NCI-H2196 treated with DMSO at 0.1 percent for 48 hours (cell line): ENCODE measurements at regions not wholly inside any gene's neighbourhood (a gene's known extent, or its start where the extent isn't known, plus 50 kb on each side); places are given as distances from the start of the nearest gene placed in this dataset.
"Not testable (repeated sequence)": the region's sequence is repeated elsewhere in the genome, so short reads cannot be mapped to it uniquely, and the experiment has no call there.

Source experiments
- DNase-seq: peaks from one replicate; lab custom pipeline; 2025; ENCODE audit not compliant: unreplicated experiment; lab: John Stamatoyannopoulos, UW

DNA sequence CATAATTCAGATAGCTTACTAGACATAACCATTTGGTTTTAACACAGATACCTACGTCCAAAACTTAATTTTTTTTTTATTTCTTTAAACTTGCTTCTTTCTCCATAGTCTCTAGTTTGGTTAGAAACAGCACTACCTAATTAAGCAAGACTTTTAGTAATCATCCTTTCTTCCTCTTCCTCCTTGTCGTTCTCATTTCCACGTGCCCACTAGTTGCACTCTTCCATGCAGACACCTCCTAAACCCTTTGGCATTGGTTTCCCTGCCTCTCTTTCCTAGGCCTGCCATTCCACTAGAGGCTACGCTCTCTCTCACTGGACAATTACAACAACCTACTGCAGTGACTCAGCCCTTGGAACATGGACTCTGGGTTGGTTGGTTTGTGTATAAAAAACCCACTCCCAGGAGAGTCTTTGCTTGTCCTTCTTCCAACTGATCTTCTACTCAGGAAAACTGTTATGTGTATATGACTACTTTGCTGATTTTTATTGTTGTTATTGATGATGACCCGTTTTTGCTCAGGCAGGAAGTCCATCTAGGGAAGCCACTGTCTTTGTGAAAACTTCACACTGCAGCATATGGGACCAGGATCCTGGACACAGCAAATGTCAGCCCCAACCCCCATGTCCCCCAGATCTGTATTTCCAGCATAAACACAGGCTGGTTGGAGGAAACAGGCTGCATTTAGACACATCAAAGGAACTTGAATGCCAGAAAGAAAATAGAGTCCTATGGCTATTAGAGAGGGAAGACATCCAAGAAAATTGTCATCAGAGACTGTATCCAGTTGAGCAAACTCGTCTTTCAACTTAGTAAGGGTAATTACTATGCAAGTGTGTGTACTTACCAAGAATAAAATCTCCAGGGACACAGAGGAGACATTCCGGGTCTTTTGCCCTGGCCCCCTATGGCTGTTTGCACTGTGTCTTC, 503.2 kb downstream of the GADD45G start:
- DNase-seq: no peak

GRCh38 chr9:90112788-90113187, 508.0 kb downstream of the GADD45G start:
- no peak for DNase-seq

DNA sequence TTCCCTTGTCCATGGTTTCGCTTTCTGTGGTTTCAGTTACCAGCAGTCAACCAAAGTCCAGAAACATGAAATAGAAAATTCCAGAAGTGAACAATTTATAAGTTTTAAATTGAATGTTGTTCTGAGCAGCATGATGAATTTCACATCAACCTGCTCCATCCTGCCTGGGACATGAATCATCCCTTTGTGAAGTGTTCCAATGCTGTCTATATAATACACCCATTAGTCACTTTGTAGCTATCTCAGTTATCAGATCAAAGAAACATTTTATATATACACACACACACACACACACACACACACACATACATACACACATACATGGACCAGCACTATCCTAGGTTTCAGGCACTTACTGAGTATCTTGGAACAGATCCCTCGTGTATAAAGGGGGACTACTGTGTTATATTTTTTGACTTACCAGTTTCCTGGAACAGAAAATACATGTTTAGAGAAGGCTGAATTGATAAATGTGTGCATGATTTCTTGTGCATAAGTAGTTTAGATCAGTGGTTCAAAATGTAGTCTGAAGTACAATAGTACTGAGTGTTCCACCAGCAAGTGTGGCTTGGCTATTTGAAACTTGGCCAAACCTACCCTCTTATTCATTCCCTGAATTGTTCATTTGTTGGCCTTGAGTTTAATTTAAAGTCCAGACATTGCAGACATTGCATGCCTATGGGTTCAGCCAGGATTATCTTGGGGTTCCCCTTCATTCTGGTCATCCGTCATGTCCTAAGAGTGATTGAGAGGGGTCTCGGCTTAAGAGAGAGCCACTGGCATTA, 510.0 kb downstream of the GADD45G start:
- no peak for DNase-seq

GRCh38 chr9:90121762-90122161, 517.0 kb downstream of the GADD45G start:
- no peak for DNase-seq

GRCh38 chr9:90124961-90125360, 517.7 kb downstream of the DIRAS2 start:
- DNase-seq: no peak

DNA sequence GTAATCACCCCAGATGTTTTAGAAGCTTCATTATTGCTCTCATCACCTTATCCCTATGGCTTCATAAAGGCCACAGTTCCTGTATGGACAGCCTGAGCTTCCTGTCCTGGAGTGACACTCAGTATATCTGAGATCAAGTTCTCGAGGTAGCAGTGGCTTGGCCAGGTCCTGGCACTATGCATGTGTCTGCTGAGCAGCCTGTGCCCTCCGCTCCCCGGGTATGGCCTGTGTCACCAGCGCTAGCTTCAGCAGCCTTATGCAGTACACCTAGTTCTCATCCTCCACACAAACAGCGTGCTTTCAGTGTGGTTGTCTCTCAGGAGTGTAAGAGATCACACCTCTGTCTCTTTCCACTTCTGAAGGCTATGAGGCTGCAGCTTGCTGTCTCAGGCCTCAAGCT, 514.7 kb downstream of the DIRAS2 start:
- DNase-seq: no peak

- no peak for DNase-seq
Measured at GRCh38 chr9:90128587-90129190, 513.9 kb downstream of the DIRAS2 start.

GRCh38 chr9:90129446-90129845, 513.2 kb downstream of the DIRAS2 start:
- no peak for DNase-seq

GRCh38 chr9:90131568-90131967, 511.1 kb downstream of the DIRAS2 start:
- no peak for DNase-seq

DNA sequence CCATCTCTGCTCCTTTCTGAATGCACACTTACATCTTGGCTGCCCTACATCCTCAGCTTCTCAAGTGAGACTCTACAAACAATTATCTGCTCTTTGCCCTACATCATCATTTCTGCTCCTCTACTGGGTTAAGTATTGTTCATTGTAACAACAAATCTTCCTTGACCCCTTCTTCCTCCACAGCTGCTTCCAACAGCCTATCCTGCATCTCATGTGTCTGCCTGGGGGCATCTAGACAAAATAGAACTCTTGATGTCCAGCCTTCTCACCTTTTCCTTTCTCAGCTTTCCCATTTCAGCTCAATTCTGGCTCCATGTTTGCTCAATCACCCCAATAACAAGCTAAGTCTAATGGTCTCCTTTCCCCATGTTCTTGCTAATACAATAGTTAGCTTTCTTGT, 509.8 kb downstream of the DIRAS2 start:
- DNase-seq: no peak

GRCh38 chr9:90137801-90138200, 504.8 kb downstream of the DIRAS2 start:
- DNase-seq: no peak

- no peak for DNase-seq
Measured at GRCh38 chr9:90140131-90140818, 502.3 kb downstream of the DIRAS2 start.

GRCh38 chr9:90141723-90142122, 500.9 kb downstream of the DIRAS2 start:
- DNase-seq: peak; percentile 44

GRCh38 chr9:90142580-90142979, 500.0 kb downstream of the DIRAS2 start:
- DNase-seq: peak; percentile 16

GRCh38 chr9:90147426-90147825, 495.2 kb downstream of the DIRAS2 start:
- DNase-seq: no peak

DNA sequence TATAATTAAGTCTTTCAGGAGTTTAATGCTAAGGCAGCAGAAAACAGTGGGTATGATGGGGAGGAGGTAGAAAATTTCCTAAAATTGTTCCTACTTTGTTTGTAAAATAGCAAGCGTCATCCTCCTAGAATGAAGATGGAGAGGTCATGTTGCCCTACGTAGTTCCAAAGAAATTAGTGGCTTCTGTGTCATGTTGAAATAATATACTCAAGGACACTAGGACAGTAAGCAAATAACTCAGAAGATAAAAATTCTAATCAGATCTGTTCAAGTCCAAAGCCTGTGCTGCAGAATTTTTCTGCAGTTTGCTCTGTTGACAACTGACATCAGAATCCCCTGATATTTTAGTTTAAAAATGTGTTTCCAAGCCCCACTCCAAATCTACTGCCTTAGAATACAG, 486.3 kb downstream of the DIRAS2 start:
- DNase-seq: no peak

DNA sequence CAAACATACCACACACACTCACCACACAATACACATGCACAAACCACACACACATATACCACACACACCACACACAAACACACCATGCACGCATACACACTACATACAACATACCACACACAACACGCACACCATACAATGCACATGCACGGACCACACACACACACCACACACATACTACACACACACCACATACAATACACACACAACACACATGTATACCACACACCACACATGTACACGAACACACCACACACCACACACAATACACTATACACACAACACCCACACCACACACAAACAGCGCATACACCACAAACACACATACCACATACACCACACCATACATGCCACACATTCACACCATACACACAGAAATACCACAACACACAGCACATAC, 480.3 kb downstream of the DIRAS2 start:
- DNase-seq: no peak

DNA sequence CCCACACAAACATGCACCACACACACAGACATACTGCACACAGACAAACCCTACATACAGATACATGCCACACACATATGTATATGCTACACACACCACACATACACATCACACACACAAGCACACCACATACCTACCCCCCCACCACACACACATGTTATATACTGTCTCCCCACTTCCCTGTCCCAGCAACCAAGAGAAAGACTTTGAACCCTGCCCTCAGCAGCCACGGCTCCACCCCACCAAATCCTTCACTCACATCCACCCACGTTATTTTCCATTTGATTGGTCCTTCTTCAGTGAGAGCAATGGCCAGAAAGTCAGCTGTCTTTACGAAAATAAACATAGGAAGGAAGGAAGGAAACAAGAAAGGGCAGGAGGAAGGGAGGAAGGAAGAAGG, 479.8 kb downstream of the DIRAS2 start:
- DNase-seq: no peak

GRCh38 chr9:90165281-90165680, 477.3 kb downstream of the DIRAS2 start:
- no peak for DNase-seq

GRCh38 chr9:90166374-90166773, 476.2 kb downstream of the DIRAS2 start:
- DNase-seq: not testable (repeated sequence)

- no peak for DNase-seq
Measured at GRCh38 chr9:90167914-90168313, 474.7 kb downstream of the DIRAS2 start.
